ENCODE measurements at regions not wholly inside any gene's neighbourhood (a gene's known extent, or its start where the extent isn't known, plus 50 kb on each side); places are given as distances from the start of the nearest gene placed in this dataset.

GRCh38 chr13:31049083-31049482 lies 112.6 kb downstream of the HSPH1 start:
- no peak for DNase-seq (ENCODE audit: low read depth)

GRCh38 chr13:31048521-31048920 lies 113.2 kb downstream of the HSPH1 start:
- DNase-seq (ENCODE audit: low read depth) = no peak

- no peak for DNase-seq (ENCODE audit: low read depth)
Measured at GRCh38 chr13:31046711-31047279, 114.3 kb downstream of the TEX26 start.

DNA sequence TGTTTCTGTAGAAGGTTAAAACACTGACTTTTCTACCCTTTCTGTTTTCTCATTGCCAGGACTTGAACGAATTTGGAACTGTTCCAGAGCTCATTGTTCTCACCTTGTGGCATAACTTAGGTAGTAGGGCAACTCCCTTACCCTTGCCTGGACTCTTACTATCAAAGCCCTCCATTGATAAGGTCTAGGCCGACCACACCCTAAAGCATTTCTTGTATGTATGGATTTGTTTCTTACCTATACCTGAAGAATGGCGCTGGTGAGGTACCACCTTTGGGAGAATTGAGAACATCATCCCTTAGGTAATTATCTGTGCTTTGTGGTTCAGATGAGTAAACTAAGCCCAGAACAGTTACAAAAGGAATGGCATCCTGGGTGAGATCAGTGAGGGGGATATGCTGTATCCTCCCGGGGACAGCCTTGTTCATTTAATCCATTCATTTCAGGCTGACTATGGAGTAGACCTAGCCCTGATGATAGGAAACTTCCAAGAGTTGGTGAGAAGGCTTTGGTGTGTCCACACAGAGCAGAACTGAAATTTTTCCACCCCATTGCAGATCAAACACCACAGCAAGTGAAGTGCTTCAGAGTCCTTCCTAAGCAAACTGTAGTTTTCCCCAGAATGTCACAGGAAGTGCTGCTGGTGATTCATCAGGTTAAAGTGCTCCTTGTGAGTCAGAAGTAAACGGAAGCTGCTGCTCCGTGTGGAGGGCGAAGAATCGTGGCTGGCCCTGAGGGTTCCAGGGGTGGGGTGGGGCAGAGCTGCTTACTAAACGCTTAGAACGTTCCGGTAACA lies 113.0 kb downstream of the TEX26 start:
- peak; percentile 55 for DNase-seq (ENCODE audit: low read depth)

DNA sequence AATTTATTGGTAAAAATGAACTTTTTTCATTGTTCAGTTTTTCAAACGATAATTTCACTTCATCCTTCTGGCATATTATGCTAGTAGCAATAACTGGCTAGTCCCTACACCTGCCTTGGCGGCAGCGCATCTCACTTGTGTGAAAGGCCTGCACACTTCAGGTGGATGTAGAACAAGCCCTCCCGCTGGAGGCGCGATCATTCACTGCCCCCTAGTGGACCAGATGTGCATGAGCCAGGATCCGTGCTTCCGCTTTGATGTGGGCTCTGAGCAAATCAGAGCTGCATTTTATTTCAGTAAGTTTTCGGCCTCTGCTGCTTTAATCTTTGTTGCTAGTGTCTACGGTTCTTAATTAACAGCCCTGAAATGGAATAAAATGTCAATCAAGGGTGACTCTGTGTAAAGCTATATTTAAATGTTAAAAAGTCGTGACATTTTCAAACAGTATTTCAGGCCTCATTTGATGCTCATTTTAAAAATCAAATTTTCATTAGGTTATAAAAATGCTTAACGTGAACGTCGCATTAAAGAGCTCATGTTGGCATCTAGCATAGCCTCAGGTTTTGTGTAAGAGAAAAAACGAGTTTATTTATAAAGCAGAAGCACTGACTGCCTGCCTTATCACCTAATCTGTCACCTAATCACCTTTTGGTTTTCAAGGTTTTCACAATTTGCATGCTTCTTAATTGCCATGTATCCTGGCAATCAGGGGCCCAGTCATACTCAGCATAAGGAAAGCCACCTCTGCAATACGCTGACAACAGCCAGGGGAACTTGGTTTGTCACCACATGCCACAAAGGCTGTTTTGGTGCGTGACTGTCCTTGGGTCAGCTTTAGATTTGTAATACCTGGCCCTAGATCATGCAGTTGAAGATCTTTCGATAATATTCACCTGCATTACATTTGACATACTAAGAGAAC lies 112.2 kb downstream of the TEX26 start:
- peak; percentile 54 for DNase-seq (ENCODE audit: low read depth)

DNA sequence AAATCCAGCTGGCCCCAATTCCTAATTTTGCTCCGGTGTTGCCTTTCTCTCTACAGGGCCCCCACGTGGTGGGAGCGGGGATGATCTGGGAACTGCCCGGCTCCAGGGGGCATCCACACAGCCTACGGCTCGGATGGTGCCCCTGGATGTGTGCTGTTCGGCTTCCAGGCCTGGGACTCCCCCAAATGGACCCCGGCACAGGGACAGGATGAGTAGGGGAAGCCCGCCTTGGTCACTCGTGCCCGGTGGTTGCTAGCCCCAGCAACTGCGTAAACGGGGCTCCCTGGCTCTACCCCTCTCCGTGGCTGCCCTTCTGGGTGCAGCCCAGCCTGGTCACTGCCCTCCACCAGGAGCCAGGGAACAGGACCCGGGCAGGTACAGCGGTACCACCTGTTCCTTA lies 111.5 kb downstream of the TEX26 start:
- no peak for DNase-seq (ENCODE audit: low read depth)

DNA sequence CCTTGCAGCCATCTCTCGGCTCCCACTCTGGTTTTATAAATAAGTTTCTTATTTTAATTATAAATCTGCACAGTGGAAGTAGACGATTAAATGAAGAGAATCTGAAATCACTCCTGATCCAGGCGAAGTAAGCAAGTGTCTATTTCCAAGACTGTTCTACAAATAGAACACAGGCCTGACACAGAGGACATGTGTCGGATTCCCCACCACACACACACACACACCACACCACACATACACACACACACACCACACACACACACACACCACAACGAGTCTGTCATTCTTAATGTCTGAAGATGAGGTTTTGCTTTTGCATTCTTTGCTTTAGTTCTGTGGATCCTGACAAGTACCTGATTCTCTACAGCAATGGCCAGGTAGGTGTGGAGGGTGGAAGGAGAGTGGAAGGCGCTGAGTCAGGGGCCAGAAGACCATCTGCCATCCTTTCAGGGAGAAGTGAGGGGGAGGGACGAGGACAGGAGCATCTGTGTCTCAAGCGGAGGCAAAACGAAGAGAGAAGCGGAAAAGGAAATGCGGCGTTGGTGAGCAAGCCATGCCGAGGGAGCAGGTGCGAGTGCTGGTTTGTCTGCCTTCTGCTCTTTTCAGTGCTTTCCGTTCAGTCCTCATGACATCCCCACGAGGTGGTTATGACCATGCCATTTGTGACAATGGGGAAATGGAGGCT lies 110.2 kb downstream of the TEX26 start:
- DNase-seq (ENCODE audit: low read depth) = no peak

- no peak for DNase-seq (ENCODE audit: low read depth)
Measured at GRCh38 chr13:31042049-31042448, 109.6 kb downstream of the TEX26 start.

- no peak for DNase-seq (ENCODE audit: low read depth)
Measured at GRCh38 chr13:31038834-31039552, 106.5 kb downstream of the TEX26 start.

DNA sequence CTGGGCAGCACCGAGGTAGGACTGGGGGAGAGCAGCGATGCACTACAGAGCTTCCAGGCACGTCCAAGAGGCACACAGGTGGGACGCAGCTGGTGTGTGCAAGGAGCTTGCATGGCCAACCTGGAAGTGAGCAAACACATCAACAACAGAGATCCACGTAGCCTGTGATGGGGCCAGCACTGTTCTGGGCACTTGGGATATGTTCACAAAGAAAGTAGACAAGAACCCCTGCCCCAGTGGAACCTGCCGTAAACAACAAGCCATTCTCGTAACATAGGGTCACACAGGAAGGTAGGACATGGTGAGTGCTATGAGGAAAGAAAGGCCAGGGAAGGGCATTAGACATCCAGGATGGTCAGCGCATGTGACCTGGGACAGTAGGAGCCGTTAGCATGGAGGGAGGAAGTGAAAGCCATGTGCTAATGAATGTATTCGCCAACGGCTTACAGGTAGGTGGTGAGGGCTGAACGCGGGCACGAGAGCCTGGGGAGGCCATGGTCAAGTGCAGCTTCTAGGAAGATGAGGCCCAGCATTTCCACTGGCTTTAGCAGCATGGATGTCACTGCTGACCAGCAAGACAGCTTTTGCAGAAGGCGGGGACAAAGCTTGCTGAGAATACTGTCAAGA lies 105.5 kb downstream of the TEX26 start:
- no peak for DNase-seq (ENCODE audit: low read depth)

GRCh38 chr13:31036731-31037695 lies 104.6 kb downstream of the TEX26 start:
- no peak for DNase-seq (ENCODE audit: low read depth)

DNA sequence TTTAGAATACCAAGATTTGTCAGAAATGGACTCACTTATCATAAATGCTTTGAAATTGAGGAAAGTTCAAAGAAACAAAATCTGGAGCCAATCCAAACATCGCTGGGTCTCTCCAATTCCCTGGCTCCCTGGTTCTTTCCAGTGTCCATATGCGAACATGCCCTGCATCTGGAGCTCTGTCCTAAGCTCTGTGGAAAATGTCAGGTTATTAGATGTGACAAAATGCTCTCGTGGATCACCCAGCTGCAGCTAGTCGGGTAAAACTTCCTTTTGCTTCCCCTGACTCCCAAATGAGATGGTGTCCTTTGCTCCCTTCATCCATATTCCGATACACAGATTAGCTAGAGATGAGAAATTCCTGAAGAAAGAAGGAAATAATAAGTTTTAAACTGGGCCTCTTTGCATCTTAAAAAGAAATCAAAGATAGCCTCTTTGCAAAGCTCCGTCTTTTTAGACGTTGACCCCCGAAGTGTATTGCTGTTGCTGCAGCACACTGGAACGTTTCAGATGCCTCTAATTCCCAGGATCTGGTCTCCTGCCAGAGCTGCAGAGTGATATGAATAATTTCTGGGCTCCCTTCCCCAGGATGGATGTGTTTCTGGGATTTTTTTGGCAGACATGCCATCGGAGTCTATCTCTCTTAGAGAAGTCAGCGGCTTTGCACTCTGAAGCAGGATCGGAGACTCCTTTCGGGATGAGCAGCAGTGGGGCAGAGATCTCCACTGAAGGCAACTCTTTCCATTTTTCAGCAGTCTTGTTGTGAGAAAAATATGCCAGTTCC lies 102.9 kb downstream of the TEX26 start:
- no peak for DNase-seq (ENCODE audit: low read depth)

GRCh38 chr13:31032528-31033113 lies 100.2 kb downstream of the TEX26 start:
- no peak for DNase-seq (ENCODE audit: low read depth)

- DNase-seq (ENCODE audit: low read depth) = no peak
Measured at GRCh38 chr13:31031482-31031881, 99.0 kb downstream of the TEX26 start.

GRCh38 chr13:31029102-31029501 lies 96.6 kb downstream of the TEX26 start:
- DNase-seq (ENCODE audit: low read depth) = no peak

- no peak for DNase-seq (ENCODE audit: low read depth)
Measured at GRCh38 chr13:31027136-31027535, 94.7 kb downstream of the TEX26 start.

All from T-helper 22 cell (primary cell).